GM21576 (cell line): ENCODE measurements at regions not wholly inside any gene's neighbourhood (a gene's known extent, or its start where the extent isn't known, plus 50 kb on each side); places are given as distances from the start of the nearest gene placed in this dataset.

Experiments used
- ATAC-seq: cut with Tn5 transposase; IDR thresholded peaks from one replicate; pipeline ENCODE4 v1.9.1; 2021; ENCODE audit warnings: mild to moderate bottlenecking, moderate library complexity; ENCODE audit not compliant: unreplicated experiment

GRCh38 chrX:39453889-39454621 is 643.7 kb downstream of the BCOR start:
- ATAC-seq: no peak

DNA sequence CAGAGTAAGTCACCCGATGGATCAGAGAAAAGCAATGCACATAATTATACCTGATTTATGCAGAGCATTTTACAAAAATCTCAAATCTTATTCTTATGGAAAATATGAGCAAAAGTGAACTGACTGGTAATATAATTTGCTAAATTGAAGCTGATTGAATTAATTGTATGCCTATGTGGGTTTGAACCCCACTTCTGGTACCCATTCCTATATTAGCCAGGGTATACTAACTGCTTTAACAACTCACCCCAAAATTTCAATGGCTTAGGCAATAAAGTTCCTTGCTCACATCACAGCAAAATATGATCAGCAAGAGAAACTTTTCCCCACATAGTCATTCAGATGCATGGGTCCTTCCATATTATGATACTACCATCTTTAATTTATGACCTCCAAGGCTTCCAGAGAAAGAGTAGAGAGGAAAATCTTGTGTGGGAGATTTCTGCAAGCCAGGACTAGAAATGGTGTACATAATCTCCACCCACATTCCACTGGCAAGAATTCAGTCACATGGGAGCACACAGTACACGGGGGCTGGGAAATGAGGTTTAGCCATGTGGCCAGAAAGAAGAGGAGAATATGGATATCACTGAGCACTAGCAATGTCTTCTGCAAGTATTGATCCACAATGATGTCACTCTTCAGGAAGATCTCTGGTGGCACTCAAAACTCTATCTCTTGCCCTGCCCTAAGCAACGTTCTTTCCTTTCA is 640.7 kb downstream of the BCOR start:
- ATAC-seq: no peak

DNA sequence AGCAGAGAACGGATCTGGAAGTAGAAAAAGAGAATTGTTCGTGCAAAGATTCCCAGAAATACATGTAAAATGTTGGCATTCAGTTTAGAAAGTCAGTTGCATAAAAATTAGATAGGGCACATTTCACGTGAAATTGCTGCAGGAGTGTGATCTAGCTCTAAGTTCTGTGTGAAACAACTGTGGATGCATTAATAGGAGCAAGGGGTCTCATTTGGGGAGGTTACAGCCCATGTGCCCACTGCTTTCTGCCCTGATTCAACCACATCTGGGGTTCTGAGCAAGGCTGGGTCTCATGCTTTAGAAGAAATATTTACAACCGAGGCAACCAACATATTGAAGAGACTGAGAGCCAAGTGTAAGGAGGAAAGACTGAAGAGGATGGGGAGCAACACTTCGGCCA is 639.0 kb downstream of the BCOR start:
- ATAC-seq: no peak

DNA sequence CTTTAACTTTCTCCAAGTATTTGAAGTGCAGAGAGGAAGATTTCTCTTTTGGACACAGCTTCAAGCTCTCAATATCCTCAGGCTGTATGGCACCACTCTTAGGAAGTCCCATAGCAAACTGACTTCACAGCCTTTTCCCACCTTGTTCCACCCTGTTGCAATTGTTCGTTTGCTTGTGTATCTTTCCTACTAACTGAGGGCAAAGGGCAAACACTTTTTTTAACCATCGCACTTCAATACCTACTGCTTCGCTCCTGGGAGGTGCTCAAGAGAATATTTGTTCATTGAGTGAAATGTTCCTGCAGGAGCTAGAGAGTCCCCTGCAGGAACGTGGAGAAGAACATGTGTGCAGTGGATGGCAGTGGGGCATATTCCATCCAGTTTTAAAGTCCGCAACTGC is 638.6 kb downstream of the BCOR start:
- no peak for ATAC-seq

DNA sequence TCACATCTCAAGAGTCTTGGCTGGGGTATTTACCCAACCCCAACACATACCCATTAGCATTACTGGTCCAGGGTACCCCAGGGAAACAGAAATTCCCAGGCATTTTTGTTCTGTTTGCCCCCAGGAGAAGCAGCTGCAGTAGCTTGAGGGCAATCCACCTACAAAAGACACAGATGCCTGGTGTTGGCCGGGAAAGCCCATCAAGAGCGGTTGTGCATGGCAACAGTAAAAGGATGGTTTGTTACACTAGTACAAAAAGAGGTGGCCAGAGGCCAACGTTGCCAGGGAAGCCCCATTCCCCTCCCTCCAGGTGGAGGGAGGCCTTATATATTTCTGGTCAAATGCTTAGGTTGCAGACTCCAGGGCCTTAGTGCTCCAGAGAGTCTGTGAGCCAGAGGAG is 637.8 kb downstream of the BCOR start:
- no peak for ATAC-seq

DNA sequence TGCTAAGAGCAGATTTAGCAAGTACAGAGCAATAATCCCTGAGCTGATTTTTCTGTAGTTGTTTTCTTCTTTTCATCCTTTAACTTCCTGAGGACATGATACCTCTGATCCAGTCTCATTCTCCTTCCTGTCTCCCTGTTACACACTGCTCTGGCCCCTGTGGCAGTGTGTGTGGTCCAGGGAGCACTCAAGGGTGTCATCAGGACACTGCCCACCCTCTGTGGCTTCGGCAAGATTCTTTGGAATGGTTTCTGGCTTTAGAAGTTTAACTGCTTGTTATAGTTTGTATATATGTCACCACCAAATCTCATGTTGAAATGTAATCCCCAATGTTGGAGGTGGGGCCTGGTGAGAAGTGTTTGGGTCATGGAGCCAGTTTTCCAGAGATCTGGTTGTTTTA is 637.3 kb downstream of the BCOR start:
- no peak for ATAC-seq

DNA sequence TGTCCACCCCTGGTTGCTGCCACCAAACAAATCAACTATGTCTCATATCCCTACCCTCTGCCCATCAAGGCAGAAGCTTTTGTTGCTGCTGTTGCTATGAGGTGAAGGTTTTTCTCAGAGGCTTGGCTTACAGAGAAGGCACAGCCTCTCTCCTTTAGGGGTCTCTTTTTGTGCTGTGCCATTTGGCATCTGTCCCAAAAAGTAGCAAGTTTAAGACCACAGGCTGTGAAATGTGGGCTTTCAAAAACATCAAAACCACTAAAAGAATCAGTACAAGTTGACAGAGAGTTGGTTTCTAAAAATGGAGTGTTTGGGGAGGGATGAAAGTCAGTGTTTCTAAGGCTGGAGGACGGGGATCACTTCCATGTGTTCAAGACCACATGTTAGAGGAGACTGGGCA is 634.9 kb downstream of the BCOR start:
- ATAC-seq: no peak

DNA sequence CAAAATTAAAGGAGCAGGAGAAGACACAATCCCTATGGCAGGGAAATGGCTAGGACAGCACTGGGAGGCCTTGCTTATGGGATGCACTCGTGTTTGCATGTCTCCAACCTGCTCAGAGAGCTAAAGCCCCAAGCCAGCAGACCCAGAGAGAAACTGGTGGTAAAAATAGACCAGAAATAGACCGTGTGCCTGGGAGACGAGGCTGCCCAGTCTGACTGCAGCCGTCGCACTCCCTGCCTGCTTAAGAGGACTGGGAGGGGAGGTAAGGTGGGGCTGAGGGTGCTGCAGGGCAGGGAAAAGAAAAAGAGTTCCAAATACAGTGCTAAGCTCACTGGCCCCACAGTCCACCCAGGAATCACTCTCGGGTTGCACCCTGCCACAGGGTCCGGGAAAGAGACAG is 633.5 kb downstream of the BCOR start:
- no peak for ATAC-seq

DNA sequence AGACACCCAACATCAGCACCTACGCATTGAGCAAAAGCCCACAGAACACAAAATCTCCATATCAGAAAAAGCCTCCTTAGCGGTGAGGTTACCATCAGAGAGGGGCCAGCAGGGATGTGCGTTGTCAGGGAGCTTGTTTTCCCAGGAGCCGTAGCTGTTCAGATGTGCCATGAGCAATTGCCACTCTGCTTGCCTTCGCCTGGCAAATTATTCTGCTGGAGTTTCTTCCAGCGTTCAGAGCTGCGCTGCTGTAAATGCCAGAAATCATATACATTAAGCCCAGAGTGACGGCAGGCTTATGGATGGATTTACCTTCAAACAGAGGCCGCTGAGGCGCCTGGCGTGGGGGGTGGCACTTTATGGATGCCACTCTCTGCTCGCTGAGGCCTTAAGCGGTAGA is 632.3 kb downstream of the BCOR start:
- ATAC-seq: no peak

GRCh38 chrX:39465906-39466305 is 631.9 kb downstream of the BCOR start:
- ATAC-seq: no peak

DNA sequence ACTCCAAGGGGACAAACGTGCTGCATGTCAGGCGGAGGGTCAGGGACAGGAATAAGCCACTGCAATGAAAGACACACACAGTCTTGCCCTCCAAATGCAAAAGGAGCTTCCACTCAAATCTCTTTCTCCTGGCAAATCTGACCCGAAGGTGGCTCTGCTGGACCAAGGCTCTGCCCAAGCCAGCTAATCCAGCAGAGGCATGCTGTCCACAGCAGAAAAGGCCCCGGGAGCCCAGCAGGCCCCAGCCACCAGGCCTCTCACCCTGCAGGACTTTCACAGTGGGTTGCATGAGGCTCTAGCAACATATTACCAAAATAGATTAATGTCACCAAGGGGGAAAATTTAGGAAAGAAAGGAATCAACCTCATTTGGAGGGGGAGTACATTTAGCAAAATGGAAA is 628.6 kb downstream of the BCOR start:
- no peak for ATAC-seq

- ATAC-seq: no peak
Measured at GRCh38 chrX:39470588-39471407, 627.0 kb downstream of the BCOR start.

GRCh38 chrX:39472161-39472560 is 625.6 kb downstream of the BCOR start:
- ATAC-seq: no peak

DNA sequence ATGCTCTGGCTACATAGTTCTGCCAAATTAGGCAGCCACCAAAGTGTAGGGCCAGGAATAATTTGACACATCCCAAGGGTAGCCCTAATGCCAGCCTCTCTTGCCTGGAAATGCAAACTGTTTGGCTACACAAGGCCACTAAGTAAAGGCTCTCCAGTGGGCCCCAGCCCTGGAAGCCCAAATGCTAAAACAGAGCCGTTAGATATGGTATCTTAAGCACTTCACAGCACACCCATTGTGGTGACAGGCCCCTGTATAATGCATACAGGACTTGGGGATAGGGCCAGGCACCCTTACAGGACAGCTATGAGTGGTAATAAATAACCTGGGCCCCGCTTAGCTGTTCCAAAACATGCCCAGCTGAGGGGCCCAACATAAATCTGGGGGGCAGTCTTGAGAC is 623.9 kb downstream of the BCOR start:
- no peak for ATAC-seq

- no peak for ATAC-seq
Measured at GRCh38 chrX:39475372-39475771, 622.4 kb downstream of the BCOR start.

- ATAC-seq: no peak
Measured at GRCh38 chrX:39476604-39477021, 621.1 kb downstream of the BCOR start.

DNA sequence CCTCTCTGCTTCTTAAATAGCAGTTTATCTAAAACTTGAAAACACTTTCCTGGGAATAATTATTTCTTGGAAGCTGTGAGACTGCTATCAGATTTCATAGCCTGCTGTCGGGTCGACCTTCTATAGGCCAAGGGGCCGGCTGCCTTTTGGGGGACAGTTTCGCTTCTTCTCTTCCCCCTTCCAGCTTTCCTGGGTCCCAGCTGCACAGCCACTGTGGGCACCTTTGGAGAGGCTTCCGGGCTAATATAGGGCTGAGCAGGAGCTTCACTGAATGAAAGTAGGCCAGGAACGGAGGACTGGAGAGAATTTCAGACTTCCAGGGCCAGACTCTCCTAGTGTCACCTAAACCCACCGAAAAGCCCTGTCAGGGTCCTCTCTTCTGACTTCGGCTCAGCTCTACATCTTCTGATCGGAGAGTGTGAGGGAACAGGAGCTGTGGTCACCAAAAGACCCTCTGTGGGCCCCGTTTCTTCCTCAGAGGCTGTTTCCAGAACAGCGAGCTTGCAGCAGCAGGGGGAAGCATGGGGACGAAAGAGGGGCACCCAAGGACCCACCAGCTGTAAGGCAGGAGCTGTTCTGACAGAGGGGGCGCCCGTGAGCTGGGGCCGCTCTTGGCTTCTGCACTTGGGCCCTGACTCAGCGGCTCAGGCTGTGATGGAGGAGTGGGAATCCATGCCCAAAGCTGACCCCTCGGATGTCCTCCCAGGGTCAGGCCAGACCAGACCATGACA is 620.6 kb downstream of the BCOR start:
- no peak for ATAC-seq

- no peak for ATAC-seq
Measured at GRCh38 chrX:39477762-39478120, 620.0 kb downstream of the BCOR start.

DNA sequence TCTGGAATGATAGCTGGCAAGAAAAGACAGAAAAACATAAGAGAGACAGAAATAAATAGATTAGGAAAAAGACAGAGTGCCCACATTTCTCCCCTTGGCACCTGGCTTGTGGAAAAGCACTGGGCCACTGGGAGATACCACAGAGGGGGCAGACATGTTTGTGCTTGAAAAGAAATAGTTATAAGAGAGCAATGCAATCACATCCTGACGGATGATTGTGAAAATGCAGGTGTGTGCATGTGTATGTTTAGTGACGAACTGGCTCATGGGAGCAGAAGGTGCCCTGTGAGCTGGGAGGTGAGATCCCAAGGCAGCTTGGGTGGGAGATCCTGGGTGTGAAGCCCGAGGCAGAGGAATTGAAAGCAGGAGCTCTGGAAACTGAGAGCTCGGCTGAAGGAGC is 617.9 kb downstream of the BCOR start:
- no peak for ATAC-seq

GRCh38 chrX:39480963-39481362 is 616.8 kb downstream of the BCOR start:
- ATAC-seq: no peak

- ATAC-seq: no peak
Measured at GRCh38 chrX:39481621-39482020, 616.1 kb downstream of the BCOR start.
